UCSD-AML1 (cell line): ENCODE measurements at regions not wholly inside any gene's neighbourhood (a gene's known extent, or its start where the extent isn't known, plus 50 kb on each side); places are given as distances from the start of the nearest gene placed in this dataset.

Experiments
- DNase-seq: peaks from one replicate; lab custom pipeline; 2025; ENCODE audit not compliant: unreplicated experiment; lab: John Stamatoyannopoulos, UW

DNA sequence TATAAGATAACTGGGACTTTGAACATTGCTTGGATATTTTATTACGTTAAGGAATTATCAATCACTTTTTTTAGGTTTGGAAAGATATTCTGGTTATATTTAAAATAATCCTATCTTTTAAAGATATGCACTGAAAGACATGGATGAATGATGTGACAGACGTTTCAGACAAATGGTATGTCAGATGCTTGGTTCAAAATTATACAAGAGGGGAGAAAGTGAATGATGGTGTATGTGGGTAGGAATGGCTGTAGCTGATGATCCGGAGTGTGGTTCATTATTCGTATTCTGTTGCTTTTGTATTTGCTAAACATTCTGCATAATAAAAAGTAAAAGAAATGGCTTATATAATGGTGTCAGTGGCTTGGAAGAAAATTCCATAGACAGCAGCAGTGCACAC is 51.0 kb upstream of the SNRPB2 start:
- DNase-seq: no peak

DNA sequence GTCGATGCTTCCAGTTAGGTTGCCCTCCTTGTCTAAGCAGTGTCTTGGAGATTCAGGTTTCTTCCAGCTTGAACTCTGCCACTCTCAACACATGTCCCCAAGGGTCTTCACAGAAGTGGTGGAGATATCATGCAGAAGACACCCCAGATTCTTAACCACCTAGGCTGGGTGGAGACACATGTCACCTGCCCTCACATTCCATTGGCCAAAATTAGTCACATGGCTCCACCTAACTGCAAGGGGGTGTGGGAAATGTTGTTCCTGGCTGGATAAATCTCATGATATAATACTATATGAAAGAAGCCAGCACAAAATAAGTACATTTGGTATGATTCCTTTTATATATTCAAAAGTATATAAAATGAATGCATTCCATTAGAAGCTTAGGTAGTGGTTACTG is 52.9 kb upstream of the SNRPB2 start:
- DNase-seq: no peak

DNA sequence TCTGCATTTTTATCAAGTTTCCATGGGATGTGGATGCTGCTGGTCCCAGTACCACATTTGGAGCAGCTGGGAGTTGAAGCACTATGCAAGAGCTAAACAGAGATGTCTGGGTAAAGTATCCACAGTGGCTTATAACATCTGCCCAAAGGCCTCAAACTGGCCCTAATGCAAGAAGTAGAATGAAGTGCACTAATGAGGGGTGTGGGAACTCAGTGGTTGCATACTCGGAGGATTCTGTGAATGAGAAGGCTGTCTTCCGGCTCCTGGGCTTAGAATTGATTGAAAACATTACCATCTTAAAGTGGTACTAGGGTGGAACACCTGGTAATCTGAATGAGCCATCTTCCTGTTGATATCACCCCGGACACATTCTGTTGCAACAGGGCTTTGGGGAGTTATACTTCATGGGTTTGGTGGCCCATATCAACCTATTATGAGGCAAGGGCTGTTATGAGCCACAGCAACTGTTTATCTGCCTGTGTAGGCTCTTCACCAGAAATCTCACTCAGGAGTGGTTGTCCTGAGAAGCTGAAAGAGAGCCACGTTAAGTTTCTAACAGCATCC is 54.7 kb upstream of the SNRPB2 start:
- DNase-seq: no peak

DNA sequence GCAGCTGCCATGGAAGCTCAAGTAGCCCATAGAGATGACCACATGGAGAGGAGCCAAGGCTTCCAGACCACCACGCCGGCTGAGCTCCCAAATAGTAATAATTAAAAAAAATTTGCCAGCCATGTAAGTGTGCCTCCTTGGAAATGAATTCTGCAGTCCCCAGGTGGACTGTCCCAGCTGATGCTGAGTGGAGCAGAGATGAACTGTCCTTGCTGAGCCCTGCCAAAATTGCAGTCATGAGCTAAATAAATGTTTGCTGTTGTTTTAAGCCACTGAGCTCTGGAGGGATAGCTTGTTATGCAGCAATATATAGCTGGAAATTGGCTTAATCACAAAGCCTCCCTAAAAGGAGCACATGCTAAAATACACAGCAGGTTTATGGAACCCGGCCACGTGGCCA is 55.6 kb upstream of the SNRPB2 start:
- DNase-seq: no peak

DNA sequence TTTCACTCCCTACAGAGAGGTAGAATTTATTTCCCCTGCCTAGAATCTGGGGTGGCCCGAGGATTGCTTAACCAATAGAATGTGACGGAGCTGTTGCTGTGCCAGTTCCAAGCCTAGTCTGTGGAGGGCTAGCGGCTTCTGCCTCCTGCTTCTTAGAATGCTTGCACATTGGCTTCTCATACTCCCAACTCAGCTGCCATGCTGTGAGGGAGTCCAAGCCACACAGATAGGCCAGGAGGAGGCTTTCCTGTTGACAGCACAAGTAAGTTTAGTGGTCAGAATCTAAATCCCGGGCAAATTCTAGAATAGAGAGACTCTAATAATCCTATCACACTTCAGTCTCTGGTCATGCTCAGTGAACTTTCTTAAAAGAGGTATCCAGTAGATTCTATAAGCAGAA is 57.5 kb upstream of the SNRPB2 start:
- no peak for DNase-seq

DNA sequence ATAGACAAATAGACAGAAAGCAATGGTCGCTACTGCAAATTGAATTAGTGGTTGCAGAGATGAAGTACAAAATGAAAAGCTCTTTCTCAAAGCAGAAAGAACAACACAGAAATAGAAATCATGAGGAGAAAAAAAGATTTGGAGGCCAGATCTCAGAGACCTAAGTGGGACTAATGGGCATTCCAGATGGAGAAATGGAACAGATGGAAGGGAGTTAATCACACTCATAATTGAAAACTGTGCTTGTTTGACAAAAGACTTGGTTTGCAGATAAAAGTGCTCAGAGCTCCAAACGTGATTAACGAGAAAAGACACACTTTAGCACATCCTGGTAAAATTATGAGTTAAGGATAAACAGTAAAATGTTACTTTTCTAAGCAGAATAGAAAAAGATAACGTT is 58.1 kb upstream of the SNRPB2 start:
- DNase-seq: no peak

DNA sequence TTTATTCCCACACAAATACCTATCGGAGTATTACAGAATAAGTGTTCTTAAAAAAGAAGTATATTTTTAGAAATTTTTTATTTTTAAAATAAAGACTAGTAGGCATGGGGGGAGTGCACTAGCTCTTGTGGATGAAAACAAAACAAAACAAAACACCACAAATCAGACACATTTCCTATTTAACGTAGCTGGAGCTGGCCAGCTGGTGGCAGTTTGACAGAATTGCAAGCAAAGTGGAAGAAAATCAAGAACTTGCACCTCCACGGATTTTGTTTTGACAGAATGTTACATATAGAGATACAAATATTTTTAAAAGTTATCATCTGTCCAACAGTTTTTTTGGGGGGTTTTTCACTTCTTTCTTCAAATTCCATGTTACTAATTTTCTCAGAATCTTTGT is 63.6 kb upstream of the SNRPB2 start:
- no peak for DNase-seq

DNA sequence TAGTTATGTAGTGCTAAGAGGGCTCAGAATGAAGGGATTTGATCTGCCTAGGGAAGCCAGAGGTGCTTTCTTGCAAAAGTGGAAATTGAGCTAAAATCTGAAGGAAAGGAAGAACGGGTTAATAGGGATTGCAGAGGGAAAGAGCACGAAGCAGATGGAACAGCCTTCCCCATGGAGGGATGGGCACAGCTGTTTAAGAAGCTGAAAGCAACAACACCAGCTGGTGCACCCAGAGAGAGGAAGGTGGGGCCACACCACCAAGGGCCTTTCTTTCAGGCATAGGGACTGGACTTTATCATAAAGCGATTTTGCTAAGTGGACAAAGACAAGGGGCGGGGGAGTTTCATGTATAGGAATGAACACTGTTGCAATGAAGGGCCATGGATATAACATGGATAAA is 65.8 kb upstream of the SNRPB2 start:
- no peak for DNase-seq

DNA sequence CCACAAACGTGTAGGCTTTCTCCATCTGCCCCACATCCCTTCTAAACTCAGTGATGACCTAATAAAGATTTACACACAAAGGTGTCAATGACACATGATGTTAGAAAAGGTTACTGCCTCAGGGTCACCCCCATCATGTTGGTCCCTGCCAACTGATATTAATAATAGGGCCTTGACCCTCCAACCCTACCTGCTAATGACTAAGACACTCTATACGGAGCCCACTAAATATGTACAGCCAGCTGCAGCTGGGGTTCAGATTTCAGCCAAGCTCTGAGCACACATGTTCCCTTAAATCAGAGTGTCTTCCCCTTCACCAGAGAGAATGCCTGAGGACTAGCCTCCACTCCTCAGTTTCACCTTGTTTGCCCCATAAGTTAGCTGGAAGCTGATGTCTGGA is 67.4 kb upstream of the SNRPB2 start:
- no peak for DNase-seq

DNA sequence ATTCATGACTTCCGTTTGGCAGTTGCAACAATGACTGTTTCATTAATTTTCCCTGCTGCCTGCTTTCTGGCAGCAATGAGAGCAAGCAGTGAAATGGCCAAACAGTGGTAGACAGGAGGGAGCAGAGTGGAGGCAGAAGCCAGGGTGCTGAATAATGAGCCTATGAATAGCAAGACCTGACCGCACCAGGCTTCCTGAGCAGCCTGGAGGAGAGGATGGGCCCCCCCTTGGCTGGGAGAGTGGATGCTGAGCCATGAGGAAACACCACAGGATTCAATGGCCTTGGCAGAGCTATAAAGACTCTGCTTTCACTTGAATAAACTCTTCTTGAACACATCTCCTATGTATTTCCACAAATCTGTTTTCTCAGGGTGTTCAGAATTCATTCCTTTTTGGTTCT is 68.1 kb upstream of the SNRPB2 start:
- peak; percentile 80 for DNase-seq

DNA sequence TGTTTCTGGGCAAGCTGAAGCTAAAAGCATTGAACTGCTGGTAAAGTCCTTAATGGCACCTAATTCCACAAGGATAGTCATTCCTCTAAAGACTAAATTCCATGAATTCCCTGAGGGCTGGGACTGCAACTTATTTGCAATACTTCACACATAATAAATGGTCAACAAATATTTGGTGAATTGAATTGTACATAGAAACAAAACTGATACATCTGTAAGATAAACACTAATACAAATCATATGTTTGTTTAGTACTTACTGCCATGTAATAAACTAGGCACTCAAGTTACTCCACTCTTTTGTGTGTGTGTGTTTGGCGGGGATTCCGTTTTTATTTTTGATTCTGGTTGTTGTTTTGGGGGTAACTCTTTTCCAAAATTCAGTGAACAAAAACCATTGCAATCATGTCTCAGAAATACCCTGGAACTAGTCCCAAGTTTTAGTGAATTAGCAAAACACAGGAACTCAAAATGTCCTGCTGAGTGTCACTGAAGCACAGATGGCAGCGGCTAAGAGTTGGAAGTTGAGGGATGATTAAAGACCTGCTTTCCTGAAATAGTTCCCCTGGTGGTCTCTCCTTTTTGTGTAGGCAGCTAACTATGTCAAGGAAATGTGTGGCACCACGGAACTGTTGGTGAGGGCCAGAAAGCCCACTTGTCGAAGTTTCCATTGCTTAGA is 74.8 kb upstream of the SNRPB2 start:
- no peak for DNase-seq

DNA sequence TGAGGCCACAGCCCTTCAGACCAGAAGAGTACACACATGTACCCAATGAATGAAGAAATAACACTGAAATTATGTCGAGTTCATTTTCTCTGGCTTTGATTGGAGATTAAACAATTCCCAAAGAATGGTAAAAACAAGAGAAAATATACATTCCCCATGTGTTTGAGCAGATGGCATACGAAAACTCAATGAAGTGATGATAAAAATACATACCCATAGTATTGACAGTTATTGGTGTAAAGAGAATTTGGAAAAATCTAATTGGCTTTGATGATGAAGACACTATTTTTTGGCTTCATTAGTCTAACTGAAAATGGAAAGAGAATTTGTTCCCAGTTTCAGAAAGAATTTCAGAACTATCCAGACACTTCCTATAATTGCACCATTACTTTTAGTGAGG is 76.6 kb upstream of the SNRPB2 start:
- DNase-seq: no peak

DNA sequence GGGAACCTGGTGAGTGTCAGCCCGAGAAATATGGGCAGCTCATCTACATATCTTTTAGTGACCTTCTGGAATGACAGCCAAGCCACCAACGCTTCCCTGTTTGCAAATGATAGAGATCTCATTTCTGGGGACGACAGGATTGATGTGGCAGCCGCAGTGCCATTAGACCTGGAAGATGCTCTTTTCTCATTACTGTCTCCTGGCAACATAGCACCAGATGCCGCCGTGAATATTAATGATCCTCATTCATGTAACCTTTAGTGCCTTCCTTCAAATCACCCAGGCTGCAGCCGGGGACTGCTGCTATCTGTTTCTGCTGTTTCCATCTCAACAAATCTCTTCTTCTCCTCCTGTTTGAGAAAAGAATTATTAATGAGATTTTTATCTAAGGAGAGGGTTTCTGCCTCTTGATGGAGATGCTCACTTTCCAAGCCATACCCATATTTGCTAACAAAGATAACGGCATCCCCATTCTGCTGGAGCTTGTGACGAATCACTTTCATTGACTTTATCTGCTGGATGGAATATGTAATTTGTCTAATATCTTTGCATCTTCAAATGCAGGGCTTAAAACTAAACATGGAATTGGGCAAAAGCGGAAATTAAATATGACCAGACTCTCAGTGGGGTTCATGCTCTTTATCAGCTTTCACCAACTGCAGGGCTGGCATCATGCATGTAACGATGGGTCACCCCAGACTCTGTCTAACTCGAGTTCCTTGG is 74.8 kb upstream of the KIF16B start:
- DNase-seq: no peak

DNA sequence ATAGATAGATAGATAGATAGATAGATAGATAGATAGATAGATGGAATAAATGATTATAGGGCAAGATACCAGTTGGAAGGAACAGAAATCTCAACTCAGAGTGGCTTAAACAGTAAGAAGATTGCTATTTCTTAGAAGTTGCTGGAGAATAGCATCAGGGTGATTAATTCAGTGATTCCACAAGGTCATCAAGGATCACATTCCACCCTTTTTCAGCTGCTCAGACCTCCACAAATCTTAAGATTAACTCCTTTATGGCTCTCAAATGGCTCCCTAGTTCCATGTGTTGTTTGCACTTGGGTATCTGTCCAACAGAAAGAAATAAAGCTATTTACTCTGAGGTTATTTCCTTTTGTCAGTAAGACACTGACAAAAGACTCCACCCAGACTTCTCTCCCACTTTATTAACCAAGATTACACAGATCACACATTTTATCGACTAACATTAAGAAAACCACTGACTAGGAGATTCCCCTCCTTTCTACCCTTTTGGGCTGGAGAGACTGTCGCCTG is 68.3 kb upstream of the KIF16B start:
- DNase-seq: no peak

DNA sequence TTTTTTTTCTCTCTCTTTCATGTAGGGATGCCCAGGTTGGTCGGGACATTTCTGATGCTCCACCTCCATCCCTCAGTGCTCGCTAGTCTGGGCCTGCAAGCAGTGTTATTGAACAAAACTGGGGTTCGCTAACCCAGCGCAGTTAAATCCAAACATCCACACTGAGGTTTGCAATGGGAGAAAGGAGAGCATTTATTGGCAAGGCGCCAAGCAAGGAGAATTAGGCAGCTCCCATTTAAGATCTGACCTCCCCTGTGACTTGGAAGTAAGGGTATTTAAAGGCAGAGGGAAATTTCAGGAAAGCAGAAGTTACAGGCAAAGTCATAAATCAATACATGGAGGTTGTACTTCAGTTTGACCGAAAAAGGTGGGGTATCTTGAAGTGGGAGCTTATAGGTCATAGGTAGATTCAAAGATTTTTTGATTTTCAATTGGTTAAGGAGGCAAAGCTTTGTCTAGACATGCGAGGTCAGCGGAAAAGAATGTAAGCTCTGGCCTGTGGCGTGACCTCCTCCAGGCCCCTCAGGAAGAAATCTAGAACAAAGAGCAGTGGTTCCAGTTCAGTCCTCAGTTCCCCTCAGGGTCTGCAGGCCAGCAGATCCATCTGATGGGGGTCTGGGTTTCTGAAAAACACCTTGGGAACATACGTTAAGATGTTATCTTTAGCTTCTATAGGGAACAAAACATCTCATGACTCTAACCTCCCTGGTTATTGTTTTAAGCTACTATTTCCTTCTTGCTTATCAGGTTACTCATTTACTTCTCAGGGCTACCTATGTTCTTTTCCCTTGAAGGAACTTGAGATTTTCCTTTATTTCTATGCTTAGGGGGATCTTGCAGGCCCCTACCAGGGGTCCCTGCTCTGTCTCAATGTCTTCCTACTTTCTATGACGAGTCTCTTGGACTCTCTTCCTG is 66.0 kb upstream of the KIF16B start:
- no peak for DNase-seq

DNA sequence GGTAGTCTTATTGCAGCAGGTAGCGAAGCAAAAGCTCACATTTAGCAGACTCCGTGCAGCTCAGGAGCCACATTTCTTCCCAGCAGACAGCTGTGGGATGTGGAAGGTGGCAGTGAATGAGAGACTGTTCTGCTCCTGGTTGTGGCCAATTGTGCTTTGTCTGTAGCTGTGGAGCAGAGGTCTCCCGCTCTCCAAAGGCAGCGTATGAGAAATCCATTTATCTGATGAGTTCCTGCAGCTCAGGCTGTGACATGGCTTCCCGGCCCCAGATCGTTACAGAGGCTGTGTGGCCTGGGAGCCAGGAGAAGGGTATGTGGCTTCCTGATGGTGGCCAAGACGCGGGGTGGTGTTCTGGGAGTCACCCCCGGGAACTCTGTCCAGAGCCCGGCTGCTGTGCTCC is 64.5 kb upstream of the KIF16B start:
- no peak for DNase-seq

DNA sequence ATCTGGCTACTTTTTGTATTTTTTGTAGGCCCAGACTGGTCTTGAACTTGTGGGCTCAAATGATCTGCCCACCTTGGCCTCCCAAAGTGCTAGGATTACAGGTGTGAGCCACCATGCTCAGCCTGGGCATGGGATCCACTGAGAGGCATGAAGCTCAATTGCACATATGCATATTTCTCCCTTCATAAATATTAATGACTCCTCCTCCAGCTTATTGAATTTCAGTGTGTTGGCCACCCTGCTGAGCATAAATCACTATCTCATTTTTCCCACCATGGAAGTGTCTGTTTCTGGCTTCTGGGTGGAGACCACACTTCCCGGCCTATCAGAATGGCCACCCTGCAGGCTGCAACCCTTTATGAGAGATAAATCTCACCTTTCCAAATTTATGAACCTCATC is 53.6 kb upstream of the KIF16B start:
- DNase-seq: no peak

DNA sequence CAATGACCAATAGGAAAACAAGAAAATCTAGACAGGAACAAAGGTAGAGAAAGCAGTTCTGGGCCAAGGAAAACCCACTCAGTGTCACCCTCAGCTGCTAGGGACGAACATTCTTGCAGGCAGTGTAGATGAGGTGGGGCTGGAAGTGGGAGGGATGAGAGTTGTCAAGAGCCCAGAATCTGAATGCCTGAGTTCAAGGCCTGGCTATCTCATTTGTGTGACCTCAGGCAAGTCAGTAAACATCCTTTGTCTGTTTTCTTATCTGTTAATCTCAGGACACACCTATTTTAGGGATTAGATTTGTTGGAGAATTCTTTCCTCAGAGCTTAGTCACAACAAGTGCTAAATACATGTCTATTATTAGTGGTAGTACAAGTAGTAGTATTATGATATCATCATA is 50.9 kb upstream of the KIF16B start:
- DNase-seq: no peak
